NCI-H69 (cell line): ENCODE measurements at regions not wholly inside any gene's neighbourhood (a gene's known extent, or its start where the extent isn't known, plus 50 kb on each side); places are given as distances from the start of the nearest gene placed in this dataset.

Source experiments
- DNase-seq: peaks from one replicate; lab custom pipeline; 2025; lab: John Stamatoyannopoulos, UW

DNA sequence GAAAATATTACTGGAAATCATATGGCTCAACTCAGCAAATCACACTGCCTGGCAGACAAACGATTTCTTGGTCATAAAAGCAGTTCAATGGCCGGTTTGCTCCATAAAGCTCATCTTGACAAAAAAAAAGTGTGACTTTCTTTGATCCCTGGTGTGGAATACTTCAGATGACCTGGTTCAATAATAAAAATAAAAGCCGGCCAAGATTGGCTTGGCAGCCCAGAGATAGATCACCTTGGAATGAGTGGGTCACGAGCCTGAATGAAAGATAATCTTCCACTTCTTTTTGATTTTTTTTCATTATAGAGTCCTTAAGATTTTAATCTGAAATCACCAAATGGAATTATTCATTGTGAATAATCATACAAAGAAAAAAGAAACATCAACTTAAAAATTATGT is 445.3 kb upstream of the CITED2 start:
- no peak for DNase-seq

DNA sequence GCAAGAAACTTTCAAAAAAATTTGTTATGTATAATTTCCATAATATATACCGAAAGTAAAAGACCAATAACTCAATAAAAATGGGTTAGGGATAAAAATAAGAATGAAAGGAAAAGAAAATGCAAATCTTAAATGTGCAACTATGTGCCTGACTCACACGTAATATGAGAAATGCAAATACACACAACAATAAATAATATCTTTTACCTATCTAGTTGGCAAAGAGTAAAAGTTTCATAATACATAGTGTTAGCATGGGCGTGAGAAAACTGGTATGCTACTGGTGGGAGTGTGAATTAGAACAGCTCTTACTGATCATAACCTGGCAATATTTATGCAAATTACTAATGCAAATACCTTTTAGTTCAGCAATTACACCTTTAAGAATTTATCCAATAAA is 438.5 kb upstream of the CITED2 start:
- DNase-seq: no peak

DNA sequence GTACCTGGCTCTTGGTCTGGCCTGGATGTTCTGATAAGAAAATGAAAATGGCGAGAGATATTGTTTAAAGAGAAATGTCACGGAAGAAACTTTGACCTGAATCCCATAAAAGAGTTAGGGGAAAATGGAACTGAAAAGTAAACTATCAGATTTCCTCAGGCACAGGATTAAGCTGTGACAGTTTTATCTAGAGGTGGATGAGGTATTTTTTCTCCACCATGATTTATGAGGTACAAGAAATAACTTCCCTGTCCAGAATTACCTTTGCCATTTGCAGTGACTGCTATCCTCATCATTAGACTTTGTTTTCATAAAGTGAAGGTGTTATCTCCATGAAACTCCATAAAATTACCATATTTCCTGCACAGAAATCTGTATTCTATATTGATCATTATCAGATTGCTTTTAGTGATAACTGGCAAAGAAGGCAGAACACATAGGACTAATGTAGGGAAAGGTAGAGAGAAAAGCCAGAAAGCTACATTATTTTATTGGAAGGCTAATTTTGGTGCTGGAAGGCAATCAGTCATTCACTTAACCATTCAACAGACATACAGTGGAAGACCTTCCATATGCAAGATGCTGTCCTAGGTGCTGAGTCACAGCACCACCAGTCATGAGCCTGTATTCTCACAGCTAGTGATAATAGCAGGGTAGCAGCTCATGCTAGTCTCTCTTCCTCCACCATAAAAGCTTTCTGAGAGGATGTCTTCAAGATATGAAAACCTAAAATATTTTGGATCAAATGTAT is 427.3 kb upstream of the CITED2 start:
- DNase-seq: peak; percentile 63

DNA sequence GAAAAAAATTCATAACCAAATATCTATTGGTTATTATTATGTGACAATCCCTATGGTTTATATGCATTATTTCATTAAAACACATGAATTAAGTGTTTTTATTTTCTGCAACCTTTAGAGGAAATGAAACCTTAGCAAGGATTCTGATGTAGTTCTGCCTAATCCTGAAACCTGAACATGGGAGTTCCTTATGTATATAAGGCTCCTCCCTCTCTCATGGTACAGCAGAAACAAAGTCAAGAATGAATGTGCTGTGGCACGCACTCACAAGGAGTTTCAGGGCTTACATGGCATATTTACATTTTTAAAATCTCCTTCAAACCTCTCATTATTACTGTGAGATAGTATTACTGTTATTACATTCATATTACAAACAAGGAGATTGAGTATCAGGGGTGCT is 426.4 kb upstream of the CITED2 start:
- DNase-seq: peak; percentile 17

DNA sequence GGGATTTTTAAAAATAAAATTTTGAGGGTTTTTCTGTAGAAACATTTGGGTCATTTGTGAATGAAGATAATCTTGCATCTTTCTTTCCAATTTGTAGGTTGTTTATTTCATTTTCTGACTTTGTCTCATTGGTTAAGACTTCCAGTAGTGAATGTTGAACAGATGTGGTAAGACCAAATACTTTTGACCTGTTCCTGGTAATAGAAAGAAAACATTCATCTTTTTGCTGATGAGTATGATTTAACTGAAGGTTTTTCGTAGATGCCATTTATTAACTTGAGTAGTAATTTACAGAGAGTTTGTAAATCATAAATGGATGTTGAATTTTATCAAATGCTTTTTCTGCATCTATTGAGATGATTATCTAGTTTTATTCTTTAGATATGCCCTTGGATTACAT is 416.1 kb upstream of the CITED2 start:
- DNase-seq: no peak

DNA sequence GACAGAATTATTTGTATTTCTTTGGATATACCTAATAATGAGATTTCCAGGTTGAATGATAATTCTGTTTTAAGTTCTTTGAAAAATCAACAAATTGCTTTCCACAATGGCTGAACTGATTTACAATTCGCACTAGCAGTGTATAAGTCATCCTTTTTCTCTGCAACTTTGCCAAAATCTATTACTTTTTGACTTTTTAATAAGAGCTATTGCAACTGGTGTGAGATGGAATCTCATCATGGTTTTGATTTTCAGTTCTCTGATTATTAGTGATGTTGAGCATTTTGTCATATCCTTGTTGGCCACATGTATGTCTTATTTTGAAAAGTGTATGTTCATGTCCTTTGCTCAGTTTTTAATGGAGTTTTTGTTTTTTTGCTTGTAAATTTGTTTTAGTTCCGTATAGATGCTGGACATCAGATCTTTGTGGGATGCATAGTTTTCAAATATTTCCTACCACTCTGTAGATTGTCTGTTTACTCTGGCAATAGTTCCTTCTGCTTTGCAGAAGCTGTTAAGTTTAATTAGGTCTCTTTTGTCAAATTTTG is 409.8 kb upstream of the CITED2 start:
- no peak for DNase-seq

DNA sequence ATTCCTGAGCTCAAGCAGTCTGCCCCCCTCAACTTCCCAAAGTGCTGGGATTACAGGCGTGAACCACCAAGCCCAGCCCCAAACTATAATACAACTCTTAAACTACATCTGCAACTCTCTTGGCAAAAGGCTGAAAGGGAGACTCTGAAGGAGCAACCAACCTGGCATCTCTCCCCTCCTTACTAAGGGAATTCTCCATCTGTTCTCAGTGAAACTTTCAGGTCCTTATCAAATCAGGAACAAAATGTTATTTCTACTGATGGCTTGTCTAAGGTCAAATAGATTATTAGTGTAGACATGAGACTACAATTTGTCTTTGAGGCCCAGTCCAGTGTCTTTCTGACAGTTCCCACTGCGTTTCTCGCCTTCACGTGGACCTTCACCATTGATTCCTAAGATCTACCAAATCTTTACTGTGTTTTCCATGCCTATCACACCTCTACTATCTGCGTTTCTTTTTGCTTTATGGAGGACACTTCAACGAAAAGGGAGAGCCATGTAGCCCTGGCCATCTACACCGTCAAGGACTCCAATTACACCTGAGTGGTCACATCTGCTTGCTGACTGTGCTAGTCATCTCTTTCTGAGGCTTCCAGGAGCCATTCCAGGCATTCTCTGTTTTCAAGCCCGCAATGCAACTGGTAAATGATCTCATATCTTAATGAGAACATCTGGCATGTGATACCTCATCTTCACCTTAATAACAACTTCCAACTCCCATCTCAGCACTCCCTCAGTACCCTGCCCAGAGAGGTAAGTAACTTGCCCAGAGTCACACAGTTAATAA is 405.7 kb upstream of the CITED2 start:
- peak; percentile 66 for DNase-seq

DNA sequence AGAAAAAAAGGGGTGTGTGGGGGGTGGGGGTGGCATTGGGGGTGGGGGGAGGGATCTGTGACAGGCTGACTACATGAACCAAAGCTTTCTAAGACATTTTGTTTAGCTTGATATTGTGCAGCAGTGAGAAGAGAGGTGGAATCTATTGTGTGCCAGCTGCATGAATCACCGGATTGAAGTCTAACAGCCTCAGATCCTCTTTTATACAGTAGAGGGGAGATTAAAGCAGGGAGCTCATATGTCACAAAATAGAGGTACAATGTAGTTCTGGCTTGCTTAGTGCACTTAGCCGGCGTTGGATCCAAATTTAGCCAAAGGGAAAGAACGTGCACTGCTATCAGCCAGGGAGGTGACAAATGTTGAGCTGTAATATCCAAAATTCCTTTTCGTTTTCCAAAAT is 404.2 kb upstream of the CITED2 start:
- peak; percentile 72 for DNase-seq

DNA sequence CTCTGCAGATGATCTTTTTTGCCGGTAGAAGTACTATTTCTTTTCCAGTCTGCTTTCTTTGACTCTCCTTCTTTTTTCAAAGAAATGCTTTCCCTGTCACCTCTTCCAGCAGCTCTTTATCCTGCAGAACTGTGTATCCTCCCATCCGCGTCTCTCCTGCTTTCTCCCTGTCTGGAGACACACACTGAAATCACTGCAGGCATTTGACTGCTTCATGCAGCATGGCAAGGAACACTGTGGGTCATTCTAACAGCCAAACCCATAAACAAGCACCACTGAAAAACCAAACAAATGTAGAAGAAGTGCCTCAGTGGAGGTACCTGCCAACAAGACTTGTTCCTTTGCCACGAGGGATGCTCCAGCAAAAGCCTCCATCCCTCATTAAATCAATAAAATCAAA is 403.7 kb upstream of the CITED2 start:
- peak; percentile 66 for DNase-seq

DNA sequence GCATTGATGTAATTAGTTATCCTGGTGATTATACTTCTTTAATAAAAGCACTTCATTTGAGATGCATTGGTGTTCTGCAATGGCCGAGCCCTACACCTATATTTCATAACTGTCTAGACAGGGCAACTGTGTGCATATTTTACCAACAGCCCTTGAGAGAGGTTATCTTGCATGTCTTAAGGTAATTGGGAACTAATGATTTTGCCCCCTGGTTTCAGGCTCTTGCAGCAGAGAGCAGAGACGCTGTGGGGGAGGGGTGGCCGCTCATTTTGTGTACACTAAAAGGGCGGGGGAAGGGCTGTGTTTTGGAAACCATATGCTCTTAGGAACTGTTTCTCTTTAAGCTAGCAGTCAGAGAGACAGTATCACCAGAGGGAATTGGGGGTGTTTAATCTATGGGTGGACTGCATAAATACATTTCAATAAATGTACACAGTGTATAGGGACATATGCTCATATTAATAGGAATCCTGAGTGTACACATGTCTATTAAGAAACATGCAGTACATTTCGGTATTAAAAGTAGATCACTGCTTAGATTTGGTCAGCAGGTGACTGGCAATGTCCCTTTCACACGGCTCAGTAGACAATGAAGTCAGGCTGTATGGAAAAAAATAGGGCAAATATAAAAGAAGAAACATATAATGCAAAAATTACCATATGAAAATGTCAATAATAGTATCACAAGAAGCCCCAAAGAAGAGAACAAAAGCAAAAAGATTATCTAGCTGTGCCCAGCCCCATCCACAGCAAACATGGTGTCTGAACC is 402.9 kb upstream of the CITED2 start:
- DNase-seq: peak; percentile 96

DNA sequence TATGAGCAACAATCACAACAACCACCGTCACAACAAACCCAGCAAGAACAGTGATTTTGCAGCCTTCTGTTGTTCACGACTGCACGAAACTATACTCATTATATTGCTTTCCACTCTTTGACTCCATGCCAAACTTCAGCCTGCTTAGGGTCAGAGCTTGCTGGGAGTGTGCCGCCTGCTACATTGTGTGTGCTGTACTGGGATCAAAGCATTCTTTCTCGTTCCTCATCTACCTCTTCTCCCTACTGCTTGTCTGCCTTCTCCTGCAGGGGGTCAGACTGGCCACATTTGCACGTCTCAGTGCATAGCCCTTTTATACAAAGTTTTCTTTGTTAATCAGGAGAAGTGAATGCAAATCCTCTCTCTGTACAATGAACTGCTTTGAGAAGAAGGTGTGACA is 401.6 kb upstream of the CITED2 start:
- peak; percentile 86 for DNase-seq

DNA sequence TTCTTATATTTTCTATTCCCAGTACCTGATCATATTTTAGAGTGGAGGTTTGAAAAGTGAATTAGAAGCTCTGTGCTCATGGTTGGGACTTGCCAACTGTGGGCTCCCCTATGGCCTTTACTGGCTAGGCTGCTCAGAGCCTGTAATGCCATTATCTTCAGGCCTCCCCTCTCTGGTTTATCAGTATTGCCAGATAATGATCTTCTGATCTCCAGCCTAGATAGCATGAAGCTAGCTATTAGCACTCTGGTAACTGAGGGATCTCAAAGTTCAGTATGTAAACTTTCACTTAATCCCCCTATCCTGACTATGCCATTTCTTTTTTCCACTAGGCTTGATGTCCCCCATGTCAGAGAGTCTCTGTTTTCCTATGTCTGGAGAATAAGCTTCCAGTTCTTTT is 393.7 kb upstream of the CITED2 start:
- no peak for DNase-seq

DNA sequence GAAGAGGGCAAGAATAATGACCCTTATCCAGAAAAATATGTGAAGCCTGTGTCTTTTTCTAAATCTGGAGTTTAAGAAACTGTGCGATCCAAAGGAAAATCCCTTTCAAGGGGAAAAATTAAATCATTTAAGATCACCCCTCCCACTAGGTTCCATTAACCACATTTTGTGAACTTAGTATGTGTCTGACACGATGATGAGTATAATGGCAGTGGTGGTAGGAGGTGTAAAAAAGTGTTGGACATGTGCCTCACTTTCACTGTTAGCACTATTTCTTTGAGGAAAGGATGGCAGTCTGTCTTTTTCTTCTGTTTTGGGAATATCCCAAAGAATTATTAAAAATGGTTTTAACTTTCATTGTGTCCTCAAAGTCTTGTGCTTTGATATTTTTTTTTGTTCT is 392.3 kb upstream of the CITED2 start:
- DNase-seq: no peak

DNA sequence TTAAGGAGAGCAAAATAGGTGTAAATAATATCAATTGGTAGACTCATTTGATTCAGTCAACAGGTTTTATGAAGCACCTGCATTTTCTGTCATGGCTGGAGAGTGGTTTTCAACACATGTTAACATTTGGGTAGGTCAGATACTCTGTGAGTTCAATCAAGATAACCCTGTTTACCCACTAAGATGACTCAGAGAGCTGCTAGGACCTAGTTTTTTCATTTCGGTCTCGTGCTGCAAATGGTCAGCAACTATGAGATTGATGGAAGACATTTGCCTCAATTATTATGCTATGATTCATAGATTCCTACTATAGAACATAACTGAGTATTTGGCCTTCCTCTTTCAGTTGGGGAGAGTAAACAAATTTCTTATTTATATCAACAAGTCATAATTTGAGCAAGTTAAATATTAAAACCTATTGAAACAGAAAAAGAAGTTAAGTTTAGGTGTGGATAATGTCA is 391.4 kb upstream of the CITED2 start:
- DNase-seq: peak; percentile 23

DNA sequence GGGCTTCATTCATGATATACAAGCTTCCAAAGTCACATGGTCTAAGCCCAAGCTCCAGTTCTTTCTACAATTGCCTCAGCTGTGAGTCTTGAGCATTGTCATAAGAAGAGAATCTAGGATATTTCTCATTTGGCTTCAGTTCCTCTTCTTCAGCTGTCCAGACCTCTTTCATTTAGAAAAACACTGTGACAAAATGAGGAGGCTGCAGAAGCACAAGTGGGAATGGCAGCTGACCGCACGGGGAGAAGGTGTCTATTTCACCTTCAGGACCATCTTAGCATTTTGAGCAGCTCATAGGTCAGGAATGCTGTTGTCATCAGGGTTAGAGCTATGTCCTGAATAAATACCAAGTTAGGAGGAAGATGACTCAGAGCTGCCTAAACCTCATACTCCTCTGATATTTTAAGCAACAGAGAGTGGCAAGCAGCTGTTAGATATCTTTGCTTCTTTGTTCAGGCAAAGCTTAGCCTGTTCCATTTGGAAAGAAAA is 390.1 kb upstream of the CITED2 start:
- peak; percentile 35 for DNase-seq

DNA sequence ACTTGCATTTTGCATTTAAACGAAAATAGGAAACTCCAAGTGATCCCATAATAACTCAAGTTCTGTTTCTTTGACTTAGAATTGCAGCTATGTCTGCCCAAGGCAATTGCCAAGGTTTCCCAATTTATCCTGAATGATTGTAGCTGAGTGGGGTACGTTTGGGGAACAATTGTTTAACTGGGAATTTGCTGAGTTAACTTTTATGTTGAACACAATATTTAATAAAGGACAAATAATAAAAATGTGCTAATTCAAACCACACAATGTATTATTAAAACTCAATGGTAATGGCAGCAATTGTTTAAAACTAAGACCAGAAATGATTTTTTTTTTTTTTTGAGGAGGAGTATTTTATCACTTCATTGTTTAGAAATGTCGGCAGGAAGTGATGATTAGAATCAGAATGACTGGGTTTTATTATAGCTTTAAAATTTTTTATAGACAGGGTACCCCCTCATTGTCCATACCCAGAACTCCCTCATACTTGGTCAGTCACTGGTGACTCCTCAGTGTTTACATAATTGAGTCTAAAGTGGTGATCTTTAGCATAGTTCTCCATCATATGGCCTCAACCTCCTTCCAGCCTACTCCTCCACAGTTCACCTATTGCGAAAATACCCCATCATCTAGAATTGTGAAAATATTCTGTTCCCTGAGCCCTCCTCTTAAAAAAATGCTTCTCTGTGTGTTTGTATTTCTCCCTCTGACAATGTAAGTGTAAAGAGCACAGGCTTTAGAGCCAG is 389.2 kb upstream of the CITED2 start:
- no peak for DNase-seq

DNA sequence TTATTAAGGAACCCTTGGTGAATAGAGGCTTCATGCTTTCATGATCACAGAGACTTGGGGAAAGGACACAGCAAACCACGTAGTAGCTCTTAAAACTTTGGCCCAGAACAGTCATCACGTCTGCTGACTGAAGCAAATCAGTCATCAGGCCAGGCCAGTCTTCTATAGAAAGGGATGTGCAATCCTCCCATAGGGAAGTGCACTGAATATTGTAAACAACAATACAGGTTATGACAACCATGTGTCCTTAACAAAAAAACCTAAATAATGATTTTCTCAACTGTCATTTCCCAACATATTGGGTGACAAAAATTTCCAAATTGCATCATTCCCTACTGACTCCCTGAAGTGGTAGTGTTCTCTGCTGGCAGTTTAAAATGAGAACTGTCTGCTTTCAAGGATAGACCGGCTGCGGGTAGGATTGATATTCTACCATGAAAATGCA is 388.2 kb upstream of the CITED2 start:
- DNase-seq: no peak

DNA sequence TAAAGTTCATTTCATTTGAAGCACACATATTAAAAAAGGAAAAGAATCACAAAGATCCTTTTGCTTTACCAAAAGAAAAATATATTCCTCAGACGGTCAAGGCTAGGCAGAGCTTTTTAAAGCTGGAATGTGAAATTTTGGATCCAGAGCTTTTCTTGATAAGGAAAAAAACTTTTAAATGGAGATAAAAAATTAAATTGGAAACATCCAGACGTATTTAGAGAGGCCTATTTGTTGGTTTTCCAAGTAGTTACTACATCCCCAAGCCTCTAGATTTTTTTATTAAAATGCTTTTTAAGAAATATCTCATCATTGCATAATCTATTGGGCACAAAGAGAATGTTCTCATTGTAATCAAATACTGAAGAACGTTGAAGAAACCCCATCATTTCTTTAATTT is 385.7 kb upstream of the CITED2 start:
- DNase-seq: no peak

DNA sequence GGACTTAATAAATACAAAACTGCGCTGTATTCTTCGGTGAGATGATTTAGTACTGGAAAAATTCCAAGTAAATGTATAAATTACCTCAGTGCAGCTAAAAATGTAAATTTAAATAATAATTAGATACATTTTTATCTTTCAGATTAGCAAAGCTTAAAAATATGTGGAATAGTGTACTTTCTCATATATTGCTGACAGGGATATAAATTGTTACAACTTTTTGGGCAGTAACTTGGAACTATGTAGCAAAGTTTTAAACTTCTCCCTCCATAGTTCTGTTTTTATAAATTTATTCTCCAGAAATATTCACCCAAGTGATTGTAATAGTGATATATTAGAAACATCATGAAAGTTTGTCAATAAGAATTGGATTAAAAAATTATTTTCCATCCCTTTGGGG is 384.6 kb upstream of the CITED2 start:
- no peak for DNase-seq

DNA sequence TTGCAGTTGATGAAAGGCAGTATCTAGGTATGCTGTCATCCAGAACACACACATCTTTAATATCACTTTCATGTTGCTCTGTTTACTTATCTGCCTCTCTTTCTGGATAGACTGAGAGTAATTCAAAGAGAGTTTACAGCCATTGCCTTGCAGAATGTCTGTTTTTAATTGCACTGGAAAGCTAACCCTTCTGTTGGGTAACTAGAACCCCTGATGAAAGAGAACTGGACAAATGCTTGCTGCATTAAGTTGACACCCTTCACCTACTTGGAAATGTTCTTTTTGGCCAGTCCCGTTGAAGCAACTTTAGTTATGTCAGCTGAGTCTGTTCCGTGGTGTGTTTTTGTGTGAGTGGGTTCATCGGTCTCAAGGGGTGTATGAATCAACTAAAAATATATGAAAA is 383.8 kb upstream of the CITED2 start:
- peak; percentile 21 for DNase-seq

DNA sequence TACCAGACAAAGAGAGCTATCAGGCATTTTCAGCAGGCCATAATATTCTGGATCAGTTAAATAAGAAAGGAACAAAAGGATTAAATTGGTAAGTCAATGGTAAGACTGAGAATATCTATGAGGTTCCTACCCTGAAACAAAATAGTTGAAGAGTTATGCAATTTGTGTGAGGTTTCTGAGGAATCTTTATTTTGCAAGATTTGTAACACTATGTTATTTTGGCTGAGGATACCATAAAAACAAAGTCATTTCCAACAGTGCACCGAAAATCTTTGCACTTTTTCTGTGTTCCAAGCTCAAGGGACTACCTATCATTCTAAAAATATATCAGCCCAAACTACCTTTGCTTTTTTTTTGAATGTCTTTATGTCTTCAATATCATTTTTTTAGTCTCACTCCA is 383.3 kb upstream of the CITED2 start:
- DNase-seq: no peak
